ENCODE measurements at regions not wholly inside any gene's neighbourhood (a gene's known extent, or its start where the extent isn't known, plus 50 kb on each side); places are given as distances from the start of the nearest gene placed in this dataset.

DNA sequence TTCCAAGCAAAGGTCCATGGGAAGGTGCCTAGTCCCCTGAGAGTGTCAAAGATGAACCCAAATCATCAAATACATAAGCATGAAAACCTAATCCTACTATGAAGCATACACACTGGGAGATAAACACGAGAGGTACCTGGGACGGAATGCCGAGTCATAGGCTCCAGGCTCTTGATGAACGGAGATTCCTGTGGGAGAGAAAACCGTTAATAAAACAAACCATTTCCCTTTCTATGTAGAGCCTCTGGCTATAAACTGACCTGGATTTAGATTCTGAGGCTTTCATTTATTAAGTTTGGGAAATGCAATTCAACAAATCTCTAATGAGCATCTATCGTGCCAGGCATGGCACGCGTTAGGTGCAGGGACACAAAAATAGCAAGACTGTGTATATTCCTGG lies 206.4 kb upstream of the IL12B start:
- DNase-seq (ENCODE audit: low read depth): no peak

DNA sequence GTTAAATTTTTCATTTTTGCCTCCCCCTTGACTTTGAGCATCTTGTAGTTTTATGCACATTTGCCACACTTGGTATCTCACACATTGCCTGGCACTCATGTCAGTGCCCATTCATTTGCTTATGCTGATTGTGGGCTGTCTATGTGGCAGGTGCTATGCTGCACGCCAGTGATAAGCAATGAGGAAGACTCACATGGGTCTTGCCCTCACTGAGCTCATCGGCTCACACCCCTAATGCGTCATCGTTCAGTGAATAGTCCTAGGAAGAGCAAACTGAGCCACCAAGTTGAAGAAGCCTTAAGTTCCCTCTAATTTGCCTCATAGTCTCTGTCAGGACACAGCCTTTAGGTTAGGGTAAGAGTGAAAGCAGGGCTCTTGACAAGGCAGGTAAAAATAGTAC lies 209.4 kb upstream of the IL12B start:
- no peak for DNase-seq (ENCODE audit: low read depth)

GRCh38 chr5:159543326-159543725 lies 213.0 kb upstream of the IL12B start:
- DNase-seq (ENCODE audit: low read depth): no peak

- no peak for DNase-seq (ENCODE audit: low read depth)
Observed at GRCh38 chr5:159545156-159545555, 214.9 kb upstream of the IL12B start.

GRCh38 chr5:159547466-159548195 lies 217.3 kb upstream of the IL12B start:
- no peak for DNase-seq (ENCODE audit: low read depth)

DNA sequence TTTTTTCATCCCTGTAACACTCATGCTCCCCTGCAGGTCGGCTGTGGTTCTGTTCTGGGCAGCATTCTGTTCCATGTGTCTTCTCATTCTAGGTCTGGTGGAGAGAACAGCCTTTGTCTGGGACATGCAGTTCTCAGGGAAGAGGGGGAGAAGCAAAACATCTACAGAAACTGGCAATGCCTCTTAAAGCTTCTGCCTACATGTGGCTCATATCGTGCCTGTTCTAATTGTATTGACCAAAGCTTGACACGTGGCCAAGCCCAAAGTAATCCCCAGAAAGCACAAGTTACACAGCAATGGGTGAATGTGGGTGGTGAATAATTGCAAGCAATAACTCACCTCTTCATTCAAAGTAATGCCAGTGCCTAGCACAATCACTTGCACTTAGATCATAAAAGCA lies 218.2 kb upstream of the IL12B start:
- DNase-seq (ENCODE audit: low read depth): no peak

DNA sequence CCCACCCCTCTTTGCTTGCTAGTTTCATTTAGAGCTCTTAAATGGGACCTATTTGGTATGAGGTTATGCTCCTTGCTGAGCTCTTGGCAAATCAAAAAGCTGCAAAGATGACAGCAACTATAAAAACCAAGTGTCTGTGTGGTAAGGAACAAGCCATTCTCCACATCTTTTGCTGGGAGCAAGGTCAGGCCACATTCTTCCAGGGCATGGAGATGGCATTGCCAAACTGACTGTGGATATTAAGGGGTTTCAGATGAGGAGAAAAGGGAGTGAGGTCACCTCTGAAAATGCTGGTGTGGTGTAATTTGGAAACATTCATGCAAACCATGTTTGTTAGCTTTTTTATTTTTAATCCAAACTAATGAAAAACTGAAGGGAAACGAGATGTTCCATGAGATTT lies 218.8 kb upstream of the IL12B start:
- no peak for DNase-seq (ENCODE audit: low read depth)

GRCh38 chr5:159550951-159551350 lies 220.7 kb upstream of the IL12B start:
- no peak for DNase-seq (ENCODE audit: low read depth)

GRCh38 chr5:159552751-159553150 lies 222.5 kb upstream of the IL12B start:
- no peak for DNase-seq (ENCODE audit: low read depth)

GRCh38 chr5:159553792-159554191 lies 223.5 kb upstream of the IL12B start:
- DNase-seq (ENCODE audit: low read depth): no peak

DNA sequence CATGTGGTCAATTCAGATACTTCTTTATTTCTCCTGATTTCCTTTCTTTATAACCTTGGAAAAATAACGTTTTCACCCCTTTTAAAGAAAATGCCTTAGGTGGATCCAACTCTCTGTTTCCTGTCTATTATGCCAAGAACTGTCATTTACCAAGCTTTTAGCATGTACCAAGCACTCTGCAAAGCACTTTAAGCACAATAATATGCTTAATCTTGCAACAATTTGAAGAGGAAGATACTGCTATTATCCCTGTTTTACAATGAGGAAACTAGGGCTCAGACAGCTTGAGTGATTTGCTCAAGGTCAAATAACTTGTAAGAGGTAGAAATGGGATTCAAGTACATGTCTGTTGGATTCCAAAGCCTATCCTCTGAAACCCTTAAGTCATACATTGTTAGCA lies 224.8 kb upstream of the IL12B start:
- DNase-seq (ENCODE audit: low read depth): no peak

DNA sequence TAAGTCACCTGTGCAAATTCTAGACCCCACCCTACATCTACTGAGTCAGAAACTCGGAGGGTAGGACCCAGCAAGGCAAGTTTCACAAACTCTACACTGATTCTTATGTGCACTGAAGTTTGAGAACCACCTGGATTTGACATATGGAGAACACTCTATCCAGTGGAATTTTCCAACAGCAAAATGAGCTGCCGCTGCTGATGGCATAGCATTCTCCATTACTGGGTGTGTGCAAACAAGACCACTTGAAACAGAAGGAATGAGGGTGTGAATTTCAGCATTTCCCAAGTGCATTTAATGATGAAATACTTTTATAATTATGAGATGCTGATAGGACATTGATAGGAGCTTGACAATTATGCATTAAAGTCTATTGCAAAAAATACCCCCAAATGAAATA lies 229.1 kb upstream of the IL12B start:
- DNase-seq (ENCODE audit: low read depth): no peak

DNA sequence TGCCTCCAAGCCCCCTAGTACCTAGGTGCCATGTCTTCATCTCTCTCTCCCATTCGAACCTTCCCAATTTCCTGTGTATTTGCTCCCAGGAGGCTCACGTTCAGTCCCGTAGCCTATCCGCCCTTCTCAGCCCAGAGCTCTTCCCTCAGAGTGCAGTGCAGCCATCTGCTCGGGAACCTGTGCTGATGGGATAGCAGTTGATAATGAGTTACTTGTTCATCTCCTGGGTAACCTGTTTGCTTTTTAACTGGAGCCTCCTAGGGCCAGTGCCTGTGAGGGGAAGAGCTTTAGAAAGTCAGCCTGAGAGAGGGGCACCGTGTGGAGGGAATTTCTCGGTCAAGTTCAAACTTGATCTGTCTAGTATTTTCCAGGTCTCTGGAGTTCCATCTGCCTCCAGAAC lies 229.8 kb upstream of the IL12B start:
- no peak for DNase-seq (ENCODE audit: low read depth)

DNA sequence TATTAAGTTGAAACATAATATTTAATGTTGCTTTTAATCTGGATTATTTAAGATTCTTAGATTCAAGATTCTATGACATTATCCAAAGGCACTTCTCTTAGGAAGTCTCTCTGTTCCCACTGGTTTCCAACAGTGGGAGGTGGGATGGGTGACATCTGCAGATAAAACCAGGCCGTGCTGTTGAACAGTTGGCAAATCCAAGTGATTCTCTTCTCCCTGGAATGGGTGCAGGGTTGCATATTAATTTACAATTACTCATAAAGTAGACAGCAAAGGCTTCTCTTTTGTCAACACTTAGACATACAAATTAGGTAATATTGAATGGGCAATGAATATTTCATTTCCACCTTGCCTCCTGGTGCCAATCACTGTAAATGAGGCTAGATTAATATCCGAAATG lies 233.7 kb upstream of the IL12B start:
- DNase-seq (ENCODE audit: low read depth): no peak

DNA sequence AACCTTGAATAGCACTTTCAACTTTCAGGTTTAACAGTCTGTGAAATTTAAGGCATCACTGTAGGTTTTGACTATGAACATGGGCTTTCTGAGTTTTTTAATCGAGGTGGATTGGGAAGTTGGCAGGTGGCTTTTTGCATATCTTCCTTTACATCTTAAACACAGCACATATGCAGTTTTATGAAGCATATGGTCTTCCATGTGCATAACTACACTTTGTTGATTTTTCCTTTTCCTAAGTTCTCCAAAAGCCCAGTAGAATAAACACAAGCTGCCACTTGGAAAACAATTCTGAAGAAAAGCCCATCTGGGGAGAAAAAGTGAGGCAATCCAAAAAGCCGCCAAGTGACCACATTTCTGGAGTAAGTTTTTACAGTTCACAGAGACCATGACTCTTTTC lies 236.5 kb upstream of the IL12B start:
- DNase-seq (ENCODE audit: low read depth): no peak

DNA sequence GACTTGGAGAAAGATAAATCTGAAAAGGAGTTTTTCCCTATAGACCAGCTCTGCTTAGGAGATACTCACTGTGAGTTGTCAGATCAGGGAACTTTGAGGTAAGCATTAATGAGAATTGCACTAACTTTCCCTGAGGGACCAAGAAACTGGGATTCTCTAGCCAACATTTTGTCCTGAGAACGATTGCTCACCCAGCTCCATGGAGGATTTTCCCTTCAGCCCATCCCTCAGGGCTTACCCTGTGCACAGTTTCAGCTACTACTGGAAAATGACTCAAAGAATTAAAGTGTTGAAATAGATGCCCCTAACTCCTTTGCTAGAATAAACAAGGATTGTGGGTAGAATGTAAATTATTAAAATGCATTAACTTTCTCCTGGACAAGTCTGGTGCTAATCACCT lies 237.2 kb upstream of the IL12B start:
- no peak for DNase-seq (ENCODE audit: low read depth)

GRCh38 chr5:159571501-159572244 lies 241.4 kb upstream of the IL12B start:
- no peak for DNase-seq (ENCODE audit: low read depth)

- no peak for DNase-seq (ENCODE audit: low read depth)
Observed at GRCh38 chr5:159576902-159577301, 246.6 kb upstream of the IL12B start.

DNA sequence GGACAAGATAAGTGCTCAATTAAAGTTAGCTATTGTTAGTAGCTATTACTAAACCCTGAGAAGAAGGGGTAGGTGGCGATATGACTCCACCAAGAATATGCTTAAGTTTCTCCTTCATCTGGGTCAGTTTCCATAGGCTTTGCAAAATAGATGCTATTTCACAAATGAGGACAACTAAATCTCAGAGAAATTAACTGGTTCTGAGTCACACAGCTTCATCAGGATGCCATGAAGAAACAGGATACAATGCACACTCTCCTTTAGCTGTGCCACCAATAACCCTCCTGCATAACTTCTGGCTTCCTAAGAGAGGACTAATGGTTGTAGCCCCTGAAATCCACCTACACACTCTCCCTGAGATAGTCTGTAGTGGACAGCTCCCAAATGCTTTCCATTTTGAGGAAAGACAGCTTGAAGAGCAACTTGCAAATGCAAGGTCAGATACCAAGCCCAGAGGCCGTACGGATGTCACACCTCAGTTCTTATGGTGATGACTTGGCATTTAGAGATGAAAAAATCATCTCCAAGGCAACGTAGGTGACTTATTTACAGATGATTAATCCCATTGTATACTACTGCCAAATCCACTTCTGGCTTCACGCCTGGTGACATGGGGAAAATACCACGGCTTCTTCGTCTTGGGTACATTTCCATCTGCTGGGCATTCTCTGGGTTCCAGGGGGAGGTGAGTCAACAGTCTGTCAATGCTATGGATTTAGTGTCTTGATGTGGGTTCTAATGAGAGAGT lies 251.4 kb upstream of the IL12B start:
- no peak for DNase-seq (ENCODE audit: low read depth)

DNA sequence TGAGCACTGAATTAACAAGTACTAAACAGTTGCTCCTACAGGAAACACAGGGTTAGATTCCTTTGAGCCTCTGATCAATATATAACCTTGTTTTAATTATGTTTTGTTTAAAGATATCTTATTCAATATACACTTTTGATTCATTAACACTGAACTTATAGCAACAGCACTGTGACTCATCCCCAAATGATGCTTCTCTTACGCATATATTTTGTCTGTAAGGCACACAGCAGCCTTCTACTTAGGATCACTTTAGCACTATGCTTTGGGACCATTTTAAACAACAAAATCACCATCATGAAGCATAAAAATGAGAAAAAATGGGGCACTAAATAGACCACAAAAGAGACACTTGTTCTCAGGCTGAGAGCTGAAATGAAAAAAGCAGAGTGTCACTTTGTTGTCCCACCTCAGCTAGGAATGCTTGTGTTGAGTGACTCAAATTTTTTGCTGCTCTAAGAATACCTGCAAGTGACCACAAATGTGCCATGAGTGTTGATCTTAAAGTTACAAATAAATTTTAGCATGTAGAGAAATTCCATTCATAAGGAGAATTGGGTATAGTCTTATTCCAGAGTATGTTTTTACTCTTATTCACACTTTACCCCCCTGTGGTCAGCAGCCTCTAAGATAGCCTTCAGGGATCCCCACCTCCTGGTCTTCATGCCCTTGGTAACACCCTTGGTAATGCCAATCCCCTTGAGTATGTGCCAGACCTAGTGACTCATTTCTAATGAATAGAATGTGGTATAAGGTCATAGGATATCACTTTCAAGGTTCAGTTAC lies 252.7 kb upstream of the IL12B start:
- DNase-seq (ENCODE audit: low read depth): no peak

GRCh38 chr5:159586921-159587320 lies 256.6 kb upstream of the IL12B start:
- DNase-seq (ENCODE audit: low read depth): no peak

GRCh38 chr5:159588941-159589340 lies 258.7 kb upstream of the IL12B start:
- DNase-seq (ENCODE audit: low read depth): no peak
